ENCODE measurements at regions not wholly inside any gene's neighbourhood (a gene's known extent, or its start where the extent isn't known, plus 50 kb on each side); places are given as distances from the start of the nearest gene placed in this dataset.

DNA sequence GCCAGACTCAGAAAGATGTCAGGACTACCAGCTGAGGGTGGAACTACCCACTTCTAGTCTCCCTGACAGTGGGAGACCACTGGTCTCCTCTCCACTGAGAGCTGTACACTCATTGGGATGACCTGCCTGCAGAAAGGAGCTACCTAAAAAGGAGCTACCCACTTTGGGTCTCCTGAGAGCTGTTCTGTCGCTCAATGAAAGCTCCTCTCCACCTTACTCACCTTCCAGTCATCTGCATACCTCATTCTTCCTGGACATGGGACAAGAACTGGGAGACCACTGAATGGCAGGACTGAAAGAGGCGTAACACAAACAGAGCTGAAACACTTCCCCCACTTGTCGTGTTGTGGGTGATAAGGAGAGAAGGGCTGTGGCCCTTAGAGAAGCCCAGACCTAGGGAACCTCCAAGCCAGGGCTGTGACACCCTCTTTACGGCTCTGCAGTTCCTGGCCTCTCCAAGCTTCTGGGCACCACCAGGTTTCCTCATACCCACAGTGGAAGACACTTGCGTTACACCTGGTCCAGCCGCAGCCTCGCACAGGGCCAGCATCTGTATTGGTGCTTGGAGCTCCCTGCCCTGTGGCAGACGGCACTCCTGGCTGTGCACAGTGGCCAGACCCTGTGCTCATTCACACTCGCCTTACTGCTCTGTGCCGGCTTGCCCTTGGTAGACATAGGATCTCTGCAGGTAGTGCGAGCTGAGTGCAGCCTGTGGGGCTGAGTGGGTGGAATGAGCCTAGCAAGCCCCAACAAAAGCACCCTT lies 54.9 kb upstream of the SLITRK6 start:
- Histone ChIP-seq H3K36me3 (ENCODE audit: control insufficient read depth, low read length) (no peaks in the 10 kb centered on the region), H3F3A (ENCODE audit: control insufficient read depth, insufficient read depth) (no peaks in the 10 kb centered on the region), H3K9me2 (replicated peaks; ENCODE audit: control insufficient read depth, low read length) (no peaks in the 10 kb centered on the region), H3K9me3 (ENCODE audit: control insufficient read depth, insufficient read depth, low read length) (peaks cover 21% of the 10 kb centered on the region; the same call in 1 of the 2 replicates), H4K20me1 (ENCODE audit: control insufficient read depth, insufficient read depth, low read depth, low read length) (no peaks in the 10 kb centered on the region), H3K4me2 (ENCODE audit: low read length) (no peak overlapping the region), H3K4me1 (ENCODE audit: control insufficient read depth, low read length) (no peaks in the 10 kb centered on the region), H3K27me3 (ENCODE audit: control insufficient read depth, low read length) (no peaks in the 10 kb centered on the region), H3K79me2 (ENCODE audit: control insufficient read depth, low read length) (no peaks in the 10 kb centered on the region), H3K4me3 (ENCODE audit: low read length) (no peak overlapping the region), H3K27ac (ENCODE audit: low read depth, low read length) (no peak overlapping the region)
- no peak for TF ChIP-seq EZH2phosphoT487 (IDR thresholded peaks at IDR 0.05; ENCODE audit: borderline replicate concordance, low read length)
- TF ChIP-seq, protein P1, sequence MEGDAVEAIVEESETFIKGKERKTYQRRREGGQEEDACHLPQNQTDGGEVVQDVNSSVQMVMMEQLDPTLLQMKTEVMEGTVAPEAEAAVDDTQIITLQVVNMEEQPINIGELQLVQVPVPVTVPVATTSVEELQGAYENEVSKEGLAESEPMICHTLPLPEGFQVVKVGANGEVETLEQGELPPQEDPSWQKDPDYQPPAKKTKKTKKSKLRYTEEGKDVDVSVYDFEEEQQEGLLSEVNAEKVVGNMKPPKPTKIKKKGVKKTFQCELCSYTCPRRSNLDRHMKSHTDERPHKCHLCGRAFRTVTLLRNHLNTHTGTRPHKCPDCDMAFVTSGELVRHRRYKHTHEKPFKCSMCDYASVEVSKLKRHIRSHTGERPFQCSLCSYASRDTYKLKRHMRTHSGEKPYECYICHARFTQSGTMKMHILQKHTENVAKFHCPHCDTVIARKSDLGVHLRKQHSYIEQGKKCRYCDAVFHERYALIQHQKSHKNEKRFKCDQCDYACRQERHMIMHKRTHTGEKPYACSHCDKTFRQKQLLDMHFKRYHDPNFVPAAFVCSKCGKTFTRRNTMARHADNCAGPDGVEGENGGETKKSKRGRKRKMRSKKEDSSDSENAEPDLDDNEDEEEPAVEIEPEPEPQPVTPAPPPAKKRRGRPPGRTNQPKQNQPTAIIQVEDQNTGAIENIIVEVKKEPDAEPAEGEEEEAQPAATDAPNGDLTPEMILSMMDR (IDR thresholded peaks at IDR 0.05; ENCODE audit: low read depth, low read length, poor library complexity, severe bottlenecking) = no peak

DNA sequence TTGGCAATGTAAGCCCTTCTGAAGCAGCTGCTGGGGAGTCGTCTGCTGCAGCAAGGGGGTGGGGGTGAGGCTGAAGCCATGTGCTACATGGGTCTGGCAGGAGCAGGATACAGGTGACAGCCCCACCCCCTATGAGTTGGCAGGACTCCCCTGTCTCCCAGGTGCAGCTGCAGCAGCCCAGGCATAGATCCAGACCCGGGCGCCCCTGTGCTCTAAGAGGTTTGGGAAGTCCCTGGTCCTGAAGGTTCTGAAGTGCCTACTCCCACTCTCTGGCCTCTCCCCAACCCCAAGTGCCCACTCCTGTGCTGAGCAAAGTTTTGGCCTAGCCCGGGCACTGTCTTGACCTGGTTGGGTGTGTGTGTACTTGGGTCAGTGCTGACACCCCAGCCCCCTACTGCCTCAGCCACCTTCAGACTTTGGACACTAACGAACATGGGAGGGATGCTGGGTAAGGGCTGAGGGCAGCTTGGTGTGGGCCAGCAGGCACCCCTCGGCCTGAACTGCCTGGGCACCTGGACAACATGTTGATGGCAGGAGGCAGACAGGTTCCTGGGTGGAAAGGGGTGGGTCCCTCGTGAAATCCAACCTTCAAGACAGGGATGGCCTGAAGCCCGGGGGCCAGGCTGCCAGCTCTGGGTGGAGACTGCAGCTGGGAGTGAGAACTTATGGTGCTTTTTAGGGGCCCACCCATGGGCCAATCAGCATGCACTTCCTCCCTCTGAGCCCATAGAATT lies 54.1 kb upstream of the SLITRK6 start:
- no peaks in the 10 kb centered on the region for H3K9me2 ChIP-seq (replicated peaks; ENCODE audit: control insufficient read depth, low read length)
- H3K9me3 ChIP-seq (ENCODE audit: control insufficient read depth, insufficient read depth, low read length) = peaks cover 21% of the 10 kb centered on the region; the same call in 1 of the 2 replicates
- H3K4me1 ChIP-seq (ENCODE audit: control insufficient read depth, low read length) = no peaks in the 10 kb centered on the region
- no peak overlapping the region for H3K27ac ChIP-seq (ENCODE audit: low read depth, low read length)
- no peak overlapping the region for H3K4me2 ChIP-seq (ENCODE audit: low read length)
- no peaks in the 10 kb centered on the region for H3F3A ChIP-seq (ENCODE audit: control insufficient read depth, insufficient read depth)
- H3K36me3 ChIP-seq (ENCODE audit: control insufficient read depth, low read length) = no peaks in the 10 kb centered on the region
- TF ChIP-seq, protein P1 (IDR thresholded peaks at IDR 0.05; ENCODE audit: low read depth, low read length, poor library complexity, severe bottlenecking) = no peak
- no peak for TF ChIP-seq EZH2phosphoT487 (IDR thresholded peaks at IDR 0.05; ENCODE audit: borderline replicate concordance, low read length)
- no peak overlapping the region for H3K4me3 ChIP-seq (ENCODE audit: low read length)
- H3K79me2 ChIP-seq (ENCODE audit: control insufficient read depth, low read length) = no peaks in the 10 kb centered on the region
- H3K27me3 ChIP-seq (ENCODE audit: control insufficient read depth, low read length) = no peaks in the 10 kb centered on the region
- no peaks in the 10 kb centered on the region for H4K20me1 ChIP-seq (ENCODE audit: control insufficient read depth, insufficient read depth, low read depth, low read length)

Measured in DOHH2 (cell line).